Urothelium cell line (cell line): ENCODE measurements at regions not wholly inside any gene's neighbourhood (a gene's known extent, or its start where the extent isn't known, plus 50 kb on each side); places are given as distances from the start of the nearest gene placed in this dataset.
A peak's percentile ranks its signal among the peaks of the same experiment; 100 is the strongest.
"Not testable (repeated sequence)": the region's sequence is repeated elsewhere in the genome, so short reads cannot be mapped to it uniquely, and the experiment has no call there.

ENCODE experiments used
- DNase-seq: peaks from one replicate; pipeline ENCODE4 v3.0.0; 2011; ENCODE audit warnings: low spot score, mixed read lengths
- FAIRE-seq: peaks from 2 replicates; lab custom pipeline; 2011; peaks lifted over from hg19 to GRCh38; lab: Jason Lieb, UNC

GRCh38 chr10:31687663-31688482, 240.8 kb downstream of the ARHGAP12 start:
- no peak for FAIRE-seq
- no peak for DNase-seq

- no peak for FAIRE-seq
- no peak for DNase-seq
Measured at GRCh38 chr10:31686599-31686998, 242.0 kb downstream of the ARHGAP12 start.

GRCh38 chr10:31683682-31684081, 244.9 kb downstream of the ARHGAP12 start:
- FAIRE-seq (no peak), DNase-seq (no peak)

GRCh38 chr10:31679936-31680335, 248.7 kb downstream of the ARHGAP12 start:
- no peak for DNase-seq
- FAIRE-seq: no peak

- no peak for DNase-seq
- no peak for FAIRE-seq
Measured at GRCh38 chr10:31678575-31679516, 249.8 kb downstream of the ARHGAP12 start.

GRCh38 chr10:31678139-31678536, 250.5 kb downstream of the ARHGAP12 start:
- FAIRE-seq (no peak), DNase-seq (no peak)

GRCh38 chr10:31677195-31678138, 251.2 kb downstream of the ARHGAP12 start:
- FAIRE-seq: no peak
- DNase-seq: no peak

GRCh38 chr10:31675726-31676125, 252.9 kb downstream of the ARHGAP12 start:
- DNase-seq (no peak), FAIRE-seq (no peak)

GRCh38 chr10:31669357-31669756, 259.3 kb downstream of the ARHGAP12 start:
- FAIRE-seq (peak; percentile 40), DNase-seq (no peak)

- DNase-seq (no peak), FAIRE-seq (no peak)
Measured at GRCh38 chr10:31668326-31668725, 260.3 kb downstream of the ARHGAP12 start.

- DNase-seq, FAIRE-seq: not testable (repeated sequence)
Measured at GRCh38 chr10:31665764-31666279, 262.8 kb downstream of the ARHGAP12 start.

- no peak for FAIRE-seq
Measured at GRCh38 chr10:31664803-31665202, 263.8 kb downstream of the ARHGAP12 start.

GRCh38 chr10:31664071-31664470, 264.6 kb downstream of the ARHGAP12 start:
- not testable (repeated sequence) for DNase-seq, FAIRE-seq

More at GRCh38 chr10:31664803-31665202, 263.8 kb downstream of the ARHGAP12 start:
- DNase-seq: no peak

- no peak for DNase-seq
- no peak for FAIRE-seq
Measured at GRCh38 chr10:31660300-31660699, 268.3 kb downstream of the ARHGAP12 start.

- DNase-seq: no peak
- FAIRE-seq: no peak
Measured at GRCh38 chr10:31659665-31660064, 269.0 kb downstream of the ARHGAP12 start.

GRCh38 chr10:31657434-31657872, 271.2 kb downstream of the ARHGAP12 start:
- DNase-seq: no peak
- FAIRE-seq: no peak

GRCh38 chr10:31656851-31657433, 271.7 kb downstream of the ARHGAP12 start:
- DNase-seq: no peak

GRCh38 chr10:31652038-31652437, 276.6 kb downstream of the ARHGAP12 start:
- DNase-seq (no peak), FAIRE-seq (no peak)

More at GRCh38 chr10:31656851-31657433, 271.7 kb downstream of the ARHGAP12 start:
- FAIRE-seq: no peak

- DNase-seq (peak; percentile 67), FAIRE-seq (peak; percentile 58)
Measured at GRCh38 chr10:31650010-31650409, 278.6 kb downstream of the ARHGAP12 start.

GRCh38 chr10:31648966-31649365, 279.7 kb downstream of the ARHGAP12 start:
- no peak for DNase-seq

More at GRCh38 chr10:31648966-31649365, 279.7 kb downstream of the ARHGAP12 start:
- no peak for FAIRE-seq
